OCI-LY7 (cell line): ENCODE measurements at regions not wholly inside any gene's neighbourhood (a gene's known extent, or its start where the extent isn't known, plus 50 kb on each side); places are given as distances from the start of the nearest gene placed in this dataset.

ENCODE experiments used
- BruUV-seq: library from RNA; stranded (reverse); fragments of 400-500 nt; replicated peaks from 2 replicates; lab custom pipeline; 2021; lab: Mats Ljungman, UMichigan
- CTCF ChIA-PET: fragments of 300-600 bp; sonication (Branson Sonifier 250); formaldehyde crosslinking; loops from one replicate; lab custom pipeline; 2022; ENCODE audit warnings: antibody characterized with exemption; ENCODE audit not compliant: unreplicated experiment; lab: Charles Lee
- POLR2A ChIA-PET: fragments of 300-600 bp; sonication (Branson Sonifier 250); formaldehyde crosslinking; loops from one replicate; lab custom pipeline; 2022; ENCODE audit warnings: antibody characterized with exemption; lab: Charles Lee
- DNase-seq: peaks from one replicate; pipeline ENCODE4 v3.0.0-alpha.2; 2015; ENCODE audit warnings: low spot score
- H2AFZ ChIP-seq: fragments of 200-600 bp; sonication (generic), shearing (Covaris generic); 2 replicates; pipeline ENCODE4 v1.6.1; 2014; ENCODE audit warnings: mild to moderate bottlenecking, antibody characterized with exemption, low read length, moderate library complexity
- H3K27ac ChIP-seq: fragments of 200-600 bp; sonication (generic); 2 replicates; pipeline ENCODE4 v1.5.1; 2014; ENCODE audit warnings: mixed run types, low read depth, mild to moderate bottlenecking, moderate library complexity, low read length, inconsistent platforms; ENCODE audit not compliant: poor library complexity, severe bottlenecking
- H3K36me3 ChIP-seq: fragments of 200-600 bp; sonication (generic); 2 replicates; pipeline ENCODE4 v1.6.1; 2014; ENCODE audit warnings: mild to moderate bottlenecking, antibody characterized with exemption, low read length, moderate library complexity, mixed read lengths; ENCODE audit not compliant: insufficient read depth
- H3K4me1 ChIP-seq: fragments of 200-600 bp; sonication (generic); 2 replicates; pipeline ENCODE4 v1.5.1; 2014; ENCODE audit warnings: mild to moderate bottlenecking, low read length; ENCODE audit not compliant: insufficient read depth, poor library complexity, severe bottlenecking
- H3K4me2 ChIP-seq: fragments of 200-600 bp; sonication (generic); 2 replicates; pipeline ENCODE4 v1.6.1; 2014; ENCODE audit warnings: mild to moderate bottlenecking, low read length
- H3K4me3 ChIP-seq: fragments of 200-600 bp; sonication (generic); 2 replicates; pipeline ENCODE4 v1.5.1; 2014; ENCODE audit warnings: mild to moderate bottlenecking, low read depth, low read length; ENCODE audit not compliant: poor library complexity, severe bottlenecking
- H3K79me2 ChIP-seq: fragments of 200-600 bp; sonication (generic); 2 replicates; pipeline ENCODE4 v1.6.1; 2016; ENCODE audit warnings: low read depth, mild to moderate bottlenecking, low read length, moderate library complexity, mixed read lengths; ENCODE audit not compliant: insufficient read depth
- H3K9me2 ChIP-seq: fragments of 200-600 bp; sonication (generic); 2 replicates; pipeline ENCODE4 v1.6.1; 2016; ENCODE audit warnings: mild to moderate bottlenecking, low read length, mixed read lengths; ENCODE audit not compliant: insufficient read depth
- H3K9me3 ChIP-seq: fragments of 200-600 bp; sonication (generic); 2 replicates; pipeline ENCODE4 v1.6.1; 2014; ENCODE audit warnings: mild to moderate bottlenecking, mixed run types, low read length, mixed read lengths
- H4K20me1 ChIP-seq: fragments of 200-600 bp; sonication (generic); 2 replicates; pipeline ENCODE4 v1.6.1; 2014; ENCODE audit warnings: mild to moderate bottlenecking, antibody characterized with exemption, low read length, moderate library complexity, mixed read lengths; ENCODE audit not compliant: insufficient read depth
- EZH2phosphoT487 ChIP-seq: fragments of 200-600 bp; sonication (generic); IDR thresholded peaks from 2 replicates; pipeline ENCODE4 v1.6.1; 2018; ENCODE audit warnings: low read depth, borderline replicate concordance, mild to moderate bottlenecking, mixed run types, antibody characterized with exemption, low read length, moderate library complexity, mixed read lengths
- intact Hi-C: fragments of 100-400 bp; cut with micrococcal nuclease; formaldehyde crosslinking; loops from one replicate; pipeline ENCODE4 v1.10.0; 2022; ENCODE audit not compliant: unreplicated experiment
- TF ChIP-seq, protein P1 (sequence below): fragments of 200-600 bp; sonication (generic); conservative IDR thresholded peaks from 2 replicates; pipeline ENCODE4 v1.5.1; 2014; ENCODE audit warnings: mild to moderate bottlenecking, antibody characterized with exemption, low read length, moderate library complexity, mixed read lengths

DNA sequence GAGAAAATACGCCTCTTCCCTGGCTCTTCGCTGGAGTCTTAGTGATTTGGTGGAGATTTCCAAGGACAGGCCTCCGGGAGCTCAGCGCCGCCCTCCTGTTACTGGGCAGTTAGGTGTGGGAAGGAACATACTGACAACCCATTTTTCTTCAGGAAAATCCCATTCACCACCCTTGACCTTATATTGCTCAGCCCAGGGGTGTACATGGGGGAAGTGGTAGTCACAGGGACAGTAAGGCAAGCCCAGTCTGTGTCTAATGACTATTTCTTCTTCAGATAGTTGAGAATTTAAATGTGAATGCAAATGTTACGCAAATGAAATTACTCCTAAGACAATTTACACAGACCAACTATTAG is 119.4 kb downstream of the UQCRFS1 start:
- H3K4me1 ChIP-seq, result no peaks in the 10 kb centered on the region
- H3K36me3 ChIP-seq, result no peaks in the 10 kb centered on the region
- no peaks in the 10 kb centered on the region for H3K79me2 ChIP-seq
- no peak overlapping the region for H3K4me2 ChIP-seq
- H3K27ac ChIP-seq, result no peak overlapping the region
- H3K4me3 ChIP-seq, result no peak overlapping the region
- no peak overlapping the region for H2AFZ ChIP-seq
- TF ChIP-seq EZH2phosphoT487, result no peak
- TF ChIP-seq, protein P1, sequence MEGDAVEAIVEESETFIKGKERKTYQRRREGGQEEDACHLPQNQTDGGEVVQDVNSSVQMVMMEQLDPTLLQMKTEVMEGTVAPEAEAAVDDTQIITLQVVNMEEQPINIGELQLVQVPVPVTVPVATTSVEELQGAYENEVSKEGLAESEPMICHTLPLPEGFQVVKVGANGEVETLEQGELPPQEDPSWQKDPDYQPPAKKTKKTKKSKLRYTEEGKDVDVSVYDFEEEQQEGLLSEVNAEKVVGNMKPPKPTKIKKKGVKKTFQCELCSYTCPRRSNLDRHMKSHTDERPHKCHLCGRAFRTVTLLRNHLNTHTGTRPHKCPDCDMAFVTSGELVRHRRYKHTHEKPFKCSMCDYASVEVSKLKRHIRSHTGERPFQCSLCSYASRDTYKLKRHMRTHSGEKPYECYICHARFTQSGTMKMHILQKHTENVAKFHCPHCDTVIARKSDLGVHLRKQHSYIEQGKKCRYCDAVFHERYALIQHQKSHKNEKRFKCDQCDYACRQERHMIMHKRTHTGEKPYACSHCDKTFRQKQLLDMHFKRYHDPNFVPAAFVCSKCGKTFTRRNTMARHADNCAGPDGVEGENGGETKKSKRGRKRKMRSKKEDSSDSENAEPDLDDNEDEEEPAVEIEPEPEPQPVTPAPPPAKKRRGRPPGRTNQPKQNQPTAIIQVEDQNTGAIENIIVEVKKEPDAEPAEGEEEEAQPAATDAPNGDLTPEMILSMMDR, result no peak
- H3K9me2 ChIP-seq, result no peaks in the 10 kb centered on the region
- no peaks in the 10 kb centered on the region for H4K20me1 ChIP-seq
- BruUV-seq, result no TSS peak
- intact Hi-C loops, result no loop called here
- CTCF ChIA-PET, result no interaction called here
- no peak for DNase-seq
- H3K9me3 ChIP-seq, result no peaks in the 10 kb centered on the region
- POLR2A ChIA-PET, result no interaction called here

DNA sequence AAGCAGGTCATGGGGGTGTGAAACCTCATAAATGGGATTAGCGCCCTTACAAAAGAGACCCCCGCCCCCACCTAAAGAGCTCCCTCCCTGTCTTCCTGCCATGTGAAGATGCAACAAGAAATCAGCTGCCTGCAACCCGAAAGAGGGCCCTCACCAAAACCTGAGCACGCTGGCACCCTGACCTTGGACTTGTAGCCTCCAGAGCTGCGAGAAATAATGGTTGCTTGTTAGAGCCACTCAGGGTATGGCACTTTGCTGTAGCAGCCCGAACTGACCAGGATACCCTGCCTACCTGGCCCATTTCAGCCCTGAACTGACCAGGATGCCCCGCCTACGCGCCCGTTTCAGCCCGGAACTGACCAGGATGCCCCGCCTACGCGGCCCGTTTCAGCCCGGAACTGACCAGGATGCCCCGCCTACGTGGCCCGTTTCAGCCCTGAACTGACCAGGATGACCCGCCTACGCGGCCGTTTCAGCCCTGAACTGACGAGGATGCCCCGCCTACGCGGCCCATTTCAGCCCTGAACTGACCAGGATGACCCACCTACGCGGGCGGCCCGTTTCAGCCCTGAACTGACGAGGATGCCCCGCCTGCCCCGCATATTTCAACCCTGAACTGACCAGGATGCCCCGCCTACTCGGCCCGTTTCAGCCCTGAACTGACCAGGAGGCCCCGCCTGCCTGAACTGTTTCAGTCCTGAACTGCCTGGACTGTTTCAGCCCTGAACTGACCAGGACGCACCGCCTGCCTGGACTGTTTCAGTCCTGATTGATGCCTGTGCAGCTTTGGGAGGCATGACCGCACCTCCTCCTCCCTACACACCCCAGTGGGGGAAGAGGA is 120.0 kb downstream of the UQCRFS1 start:
- Histone ChIP-seq H3K4me1 (no peaks in the 10 kb centered on the region), H3K79me2 (no peaks in the 10 kb centered on the region), H3K27ac (no peak overlapping the region), H3K36me3 (no peaks in the 10 kb centered on the region), H4K20me1 (no peaks in the 10 kb centered on the region), H3K4me3 (no peak overlapping the region), H3K4me2 (no peak overlapping the region), H3K9me3 (no peaks in the 10 kb centered on the region), H3K9me2 (no peaks in the 10 kb centered on the region), H2AFZ (no peak overlapping the region)
- intact Hi-C loops, result no loop called here
- ChIA-PET CTCF (no interaction called here), POLR2A (no interaction called here)
- DNase-seq, result no peak
- no peak for TF ChIP-seq EZH2phosphoT487
- TF ChIP-seq, protein P1, result no peak
- no TSS peak for BruUV-seq
